ENCODE measurements at regions not wholly inside any gene's neighbourhood (a gene's known extent, or its start where the extent isn't known, plus 50 kb on each side); places are given as distances from the start of the nearest gene placed in this dataset.

DNA sequence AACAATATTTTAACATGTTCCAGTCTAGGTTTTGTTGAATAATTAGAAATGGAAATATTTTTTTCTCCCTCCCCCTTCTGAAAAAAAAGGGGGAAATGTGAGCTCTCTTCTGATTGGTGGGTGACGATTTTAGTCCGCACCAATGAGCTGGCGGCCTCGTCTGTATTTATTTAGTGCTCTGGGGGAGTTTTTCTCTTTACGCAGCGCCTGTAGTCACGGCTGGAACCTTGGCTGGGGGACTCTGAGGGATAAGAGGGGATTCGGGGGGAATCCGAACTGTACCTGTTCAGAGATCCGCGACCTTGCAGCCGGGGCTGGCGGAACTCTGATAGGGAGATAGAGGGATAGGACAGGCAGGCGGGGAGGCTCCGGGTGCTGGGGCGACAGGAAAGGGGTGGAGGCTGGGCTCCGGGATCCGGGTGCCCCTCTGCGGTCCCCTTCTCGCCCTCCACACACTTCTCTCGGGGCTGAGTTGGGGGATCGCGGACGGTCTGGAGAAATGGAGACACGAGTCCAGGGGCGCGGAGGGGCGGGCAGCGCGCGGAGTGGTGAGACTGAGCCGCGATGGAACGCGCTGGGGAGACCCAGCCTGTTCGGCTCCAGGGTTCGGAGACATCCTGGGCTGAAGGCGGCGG lies 99.7 kb upstream of the HSD17B12 start:
- peak overlapping the region; percentile 63; the same call in 1 of the 2 replicates for H3K4me3 ChIP-seq (ENCODE audit: low read length)
- no peak for DNase-seq (ENCODE audit: low read depth, low spot score)
- H3K4me1 ChIP-seq (ENCODE audit: control insufficient read depth, insufficient read depth, low read length) = peaks cover 3% of the 10 kb centered on the region
- H3K9me3 ChIP-seq (ENCODE audit: control insufficient read depth, insufficient read depth, low read length) = no peaks in the 10 kb centered on the region
- no peaks in the 10 kb centered on the region for H3K36me3 ChIP-seq (ENCODE audit: control insufficient read depth, insufficient read depth, low read length)
- peaks cover 67% of the 10 kb centered on the region for H3K27me3 ChIP-seq (ENCODE audit: control insufficient read depth, insufficient read depth, low read length)
- WGBS (ENCODE audit: insufficient coverage, insufficient read length) = no CpG with 5 or more reads among the region's 39 CpGs
- H3K27ac ChIP-seq (ENCODE audit: low read length) = no peak overlapping the region

DNA sequence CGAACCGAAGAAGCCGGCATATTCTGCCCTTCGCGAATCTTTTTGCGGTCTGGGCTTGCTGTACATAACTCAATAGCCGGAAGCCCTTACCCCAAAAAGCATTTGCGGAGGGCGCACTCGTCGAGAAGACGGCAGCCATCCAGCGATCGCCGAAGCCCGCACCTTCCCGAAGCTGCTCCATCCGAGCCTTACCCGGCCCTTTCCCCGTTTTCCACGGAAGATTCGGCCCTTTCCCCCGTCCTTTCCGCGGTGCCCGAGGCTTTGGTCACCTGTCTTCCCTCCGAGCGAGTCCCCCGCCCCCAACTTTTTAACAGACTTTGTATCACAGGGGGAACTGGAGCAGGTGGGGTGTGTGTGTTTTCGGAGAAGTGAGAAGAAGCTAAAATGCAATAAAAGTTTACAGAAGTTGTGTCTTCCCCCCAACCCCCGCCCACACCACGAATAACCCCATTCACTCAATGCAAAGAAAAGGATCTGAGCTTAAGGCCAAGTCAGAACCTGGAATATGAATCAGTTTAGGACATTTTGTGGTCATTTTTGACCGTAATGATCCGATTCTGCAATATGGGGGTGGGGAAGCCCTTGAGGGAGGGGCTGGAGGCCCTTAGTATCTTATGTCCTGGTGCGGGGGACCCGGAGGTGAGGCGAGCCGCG lies 99.0 kb upstream of the HSD17B12 start:
- H3K27me3 ChIP-seq (ENCODE audit: control insufficient read depth, insufficient read depth, low read length) = peaks cover 60% of the 10 kb centered on the region

DNA sequence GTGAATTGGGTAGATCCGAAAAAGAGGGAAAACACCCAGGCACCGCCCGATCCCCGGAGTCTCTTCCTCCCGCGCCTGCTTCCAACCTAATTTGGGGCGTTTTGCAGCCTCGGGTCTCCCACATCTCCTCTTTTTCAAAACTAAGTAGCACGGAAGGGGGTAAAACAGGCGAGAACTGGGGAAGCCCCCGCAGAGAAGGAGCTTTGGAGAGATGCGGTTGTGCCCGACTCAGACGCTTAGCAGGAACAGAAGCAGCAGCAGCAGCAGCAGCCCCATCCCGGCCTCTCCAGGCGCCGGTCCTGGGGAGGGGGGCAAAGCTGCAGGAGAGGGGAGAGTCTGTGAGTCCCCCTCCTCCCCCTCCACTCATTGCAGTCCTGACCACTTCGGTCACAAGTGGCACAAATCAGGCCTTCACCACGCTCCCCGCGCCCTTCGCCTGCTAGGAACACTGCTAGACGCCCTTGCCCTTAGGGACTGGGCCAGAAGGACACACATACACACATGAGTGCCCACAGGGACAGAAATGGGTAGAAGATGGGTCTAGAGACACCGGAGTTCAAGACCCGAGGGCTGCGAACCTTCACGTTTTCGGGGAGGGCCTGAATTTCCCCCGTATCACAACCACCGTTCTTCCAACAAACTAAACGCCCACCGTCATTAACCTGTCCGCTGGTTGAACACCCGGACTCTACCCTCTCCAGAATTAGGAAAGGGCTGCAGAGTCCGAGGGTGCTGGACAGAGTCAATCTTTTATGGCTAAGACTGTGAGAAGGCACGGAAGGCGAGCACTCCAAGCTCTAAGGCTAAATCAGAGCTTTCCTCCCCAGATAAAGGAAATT lies 98.3 kb upstream of the HSD17B12 start:
- Histone ChIP-seq H3K9me3 (ENCODE audit: control insufficient read depth, insufficient read depth, low read length) (no peaks in the 10 kb centered on the region), H3K4me1 (ENCODE audit: control insufficient read depth, insufficient read depth, low read length) (peaks cover 3% of the 10 kb centered on the region), H3K36me3 (ENCODE audit: control insufficient read depth, insufficient read depth, low read length) (no peaks in the 10 kb centered on the region), H3K27me3 (ENCODE audit: control insufficient read depth, insufficient read depth, low read length) (peaks cover 57% of the 10 kb centered on the region), H3K4me3 (ENCODE audit: low read length) (no peak overlapping the region), H3K27ac (ENCODE audit: low read length) (no peak overlapping the region)
- no peak for DNase-seq (ENCODE audit: low read depth, low spot score)
- WGBS (ENCODE audit: insufficient coverage, insufficient read length) = no CpG with 5 or more reads among the region's 37 CpGs

More for the DNA sequence above, 99.0 kb upstream of the HSD17B12 start:
- Histone ChIP-seq H3K36me3 (ENCODE audit: control insufficient read depth, insufficient read depth, low read length) (no peaks in the 10 kb centered on the region), H3K4me3 (ENCODE audit: low read length) (peak overlapping the region; percentile 63; the same call in 1 of the 2 replicates), H3K9me3 (ENCODE audit: control insufficient read depth, insufficient read depth, low read length) (no peaks in the 10 kb centered on the region), H3K4me1 (ENCODE audit: control insufficient read depth, insufficient read depth, low read length) (peaks cover 3% of the 10 kb centered on the region), H3K27ac (ENCODE audit: low read length) (no peak overlapping the region)
- WGBS (ENCODE audit: insufficient coverage, insufficient read length) = no CpG with 5 or more reads among the region's 39 CpGs
- no peak for DNase-seq (ENCODE audit: low read depth, low spot score)

DNA sequence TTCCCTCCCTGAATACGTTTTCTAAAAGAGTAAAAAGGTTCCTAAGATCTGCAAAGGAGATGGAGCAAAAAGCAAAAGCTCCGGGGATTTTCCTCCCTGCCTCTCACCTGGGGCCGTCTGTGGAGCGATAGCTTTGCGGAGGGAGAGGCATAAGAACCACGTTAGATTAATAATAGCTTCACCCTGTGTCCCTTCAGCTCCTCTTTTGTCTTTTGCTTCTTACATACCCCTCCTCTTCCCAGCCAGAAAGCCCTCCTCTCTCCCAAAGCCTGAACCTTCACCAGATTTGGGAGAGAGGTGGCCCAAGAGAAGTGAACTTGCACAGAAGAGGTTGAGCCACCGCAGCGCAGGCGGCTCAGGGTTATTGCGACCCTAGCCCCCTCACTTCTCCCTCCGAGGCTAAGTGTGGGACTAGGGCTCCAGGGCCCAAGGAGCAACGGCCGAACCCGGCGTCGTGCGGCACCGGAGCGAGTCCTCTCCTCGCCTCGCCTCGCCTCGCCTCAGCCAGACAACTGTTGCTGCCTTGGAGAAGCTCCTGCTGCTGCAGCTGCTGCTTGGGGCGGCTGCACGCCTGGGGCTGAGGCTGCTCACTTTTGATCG lies 97.6 kb upstream of the HSD17B12 start:
- no peak overlapping the region for H3K27ac ChIP-seq (ENCODE audit: low read length)
- peaks cover 3% of the 10 kb centered on the region for H3K4me1 ChIP-seq (ENCODE audit: control insufficient read depth, insufficient read depth, low read length)
- H3K9me3 ChIP-seq (ENCODE audit: control insufficient read depth, insufficient read depth, low read length) = no peaks in the 10 kb centered on the region
- no peak for DNase-seq (ENCODE audit: low read depth, low spot score)
- no peak overlapping the region; the same call in 1 of the 2 replicates for H3K4me3 ChIP-seq (ENCODE audit: low read length)
- no peaks in the 10 kb centered on the region for H3K36me3 ChIP-seq (ENCODE audit: control insufficient read depth, insufficient read depth, low read length)
- peaks cover 50% of the 10 kb centered on the region for H3K27me3 ChIP-seq (ENCODE audit: control insufficient read depth, insufficient read depth, low read length)
- no CpG with 5 or more reads among the region's 26 CpGs for WGBS (ENCODE audit: insufficient coverage, insufficient read length)

DNA sequence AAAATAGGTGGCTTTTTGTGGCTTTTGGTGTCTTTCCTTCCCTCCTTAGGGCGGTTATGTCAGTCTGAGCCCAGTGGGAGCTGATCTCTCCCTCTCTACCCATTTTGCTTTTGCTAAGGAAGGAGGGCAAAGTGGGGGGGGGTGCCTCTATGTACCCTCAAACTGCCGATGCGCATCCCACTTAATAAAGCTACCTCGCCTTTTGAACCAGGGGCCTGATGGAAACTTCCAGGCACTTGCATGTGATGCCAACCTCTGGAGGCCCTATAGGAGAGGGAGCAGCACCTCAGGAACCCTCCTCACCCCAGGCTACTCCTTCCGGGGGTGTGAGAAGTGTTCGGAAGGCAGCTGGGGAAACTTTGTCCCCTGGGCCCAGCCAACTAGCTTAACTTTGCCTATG lies 97.0 kb upstream of the HSD17B12 start:
- Histone ChIP-seq H3K27me3 (ENCODE audit: control insufficient read depth, insufficient read depth, low read length) (peaks cover 44% of the 10 kb centered on the region), H3K4me1 (ENCODE audit: control insufficient read depth, insufficient read depth, low read length) (peaks cover 3% of the 10 kb centered on the region), H3K27ac (ENCODE audit: low read length) (no peak overlapping the region), H3K4me3 (ENCODE audit: low read length) (no peak overlapping the region), H3K36me3 (ENCODE audit: control insufficient read depth, insufficient read depth, low read length) (no peaks in the 10 kb centered on the region), H3K9me3 (ENCODE audit: control insufficient read depth, insufficient read depth, low read length) (no peaks in the 10 kb centered on the region)
- DNase-seq (ENCODE audit: low read depth, low spot score) = no peak
- no CpG with 5 or more reads among the region's 6 CpGs for WGBS (ENCODE audit: insufficient coverage, insufficient read length)

DNA sequence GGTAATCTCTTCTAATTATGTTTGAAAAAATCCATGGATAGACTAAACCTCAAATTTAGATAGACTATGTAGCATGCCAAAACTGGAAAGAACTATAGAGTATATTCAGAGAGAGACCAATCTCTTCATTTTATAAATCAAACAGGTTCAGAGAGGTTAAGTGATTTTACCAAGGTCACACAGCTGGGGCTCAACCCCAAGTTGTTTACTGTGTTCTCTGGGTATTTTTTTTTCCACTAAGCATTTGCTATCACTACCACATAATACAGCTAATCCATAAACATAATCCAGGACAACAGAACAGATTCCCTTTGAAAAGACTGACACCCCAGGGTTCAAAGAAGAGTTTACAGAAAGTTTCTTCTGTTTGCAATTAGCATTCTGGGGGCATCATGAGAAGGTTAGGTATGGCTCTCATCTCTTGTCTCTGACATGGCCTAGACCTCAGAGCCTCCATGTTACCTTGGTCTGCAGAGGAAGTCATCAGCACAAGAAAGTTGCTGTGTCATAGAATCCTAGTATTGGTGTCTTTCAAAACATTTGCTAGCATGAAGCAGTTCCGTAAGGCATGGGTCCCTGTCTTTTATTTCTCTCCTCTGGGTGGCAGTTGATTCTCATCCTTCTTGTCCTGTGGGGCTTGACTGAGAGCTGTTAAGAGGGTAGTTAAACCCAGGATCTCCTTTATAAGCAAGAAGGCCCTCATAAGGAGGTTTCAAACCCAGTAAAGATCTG lies 94.5 kb upstream of the HSD17B12 start:
- Histone ChIP-seq H3K27ac (ENCODE audit: low read length) (no peak overlapping the region), H3K36me3 (ENCODE audit: control insufficient read depth, insufficient read depth, low read length) (no peaks in the 10 kb centered on the region), H3K4me1 (ENCODE audit: control insufficient read depth, insufficient read depth, low read length) (peaks cover 3% of the 10 kb centered on the region), H3K27me3 (ENCODE audit: control insufficient read depth, insufficient read depth, low read length) (peaks cover 39% of the 10 kb centered on the region), H3K4me3 (ENCODE audit: low read length) (no peak overlapping the region), H3K9me3 (ENCODE audit: control insufficient read depth, insufficient read depth, low read length) (no peaks in the 10 kb centered on the region)
- no CpG with 5 or more reads among the region's 1 CpG for WGBS (ENCODE audit: insufficient coverage, insufficient read length)
- DNase-seq (ENCODE audit: low read depth, low spot score) = no peak

DNA sequence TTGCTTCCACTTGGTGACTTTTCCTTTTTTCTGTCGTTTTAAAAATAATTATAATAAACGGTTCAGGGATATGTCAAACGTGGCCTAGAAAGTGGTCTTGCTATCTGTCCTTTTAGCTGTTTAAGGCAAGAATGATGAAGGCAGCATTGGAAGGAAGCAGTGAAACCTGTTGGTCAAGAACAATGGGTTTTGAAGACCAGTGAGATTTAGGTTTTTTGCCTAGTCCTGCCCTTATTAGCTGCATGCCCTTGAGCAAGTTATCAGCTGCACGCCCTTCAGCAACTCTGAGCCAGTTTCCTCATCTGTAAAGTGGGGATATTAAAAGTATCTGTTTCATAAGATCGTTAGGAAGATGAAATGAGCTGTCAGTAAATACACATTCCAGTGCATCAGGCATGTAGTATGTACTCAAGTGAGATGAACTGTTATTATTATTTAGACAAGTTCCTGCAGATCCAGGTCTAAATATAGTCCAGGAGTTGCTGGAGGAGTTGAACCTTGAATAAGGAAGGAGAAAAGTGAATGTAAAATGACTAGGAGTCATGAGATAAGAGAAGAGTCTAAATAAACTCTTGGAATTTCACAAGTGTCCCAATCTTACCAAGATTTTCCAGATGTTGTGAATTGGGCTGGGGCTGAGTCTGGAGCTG lies 90.8 kb upstream of the HSD17B12 start:
- H3K27ac ChIP-seq (ENCODE audit: low read length) = no peak overlapping the region
- no peak overlapping the region for H3K4me3 ChIP-seq (ENCODE audit: low read length)
- DNase-seq (ENCODE audit: low read depth, low spot score) = no peak
- H3K27me3 ChIP-seq (ENCODE audit: control insufficient read depth, insufficient read depth, low read length) = peaks cover 2% of the 10 kb centered on the region; the same call in 1 of the 2 replicates
- H3K4me1 ChIP-seq (ENCODE audit: control insufficient read depth, insufficient read depth, low read length) = no peaks in the 10 kb centered on the region
- H3K36me3 ChIP-seq (ENCODE audit: control insufficient read depth, insufficient read depth, low read length) = no peaks in the 10 kb centered on the region
- WGBS (ENCODE audit: insufficient coverage, insufficient read length) = no CpG with 5 or more reads among the region's 5 CpGs
- H3K9me3 ChIP-seq (ENCODE audit: control insufficient read depth, insufficient read depth, low read length) = no peaks in the 10 kb centered on the region

DNA sequence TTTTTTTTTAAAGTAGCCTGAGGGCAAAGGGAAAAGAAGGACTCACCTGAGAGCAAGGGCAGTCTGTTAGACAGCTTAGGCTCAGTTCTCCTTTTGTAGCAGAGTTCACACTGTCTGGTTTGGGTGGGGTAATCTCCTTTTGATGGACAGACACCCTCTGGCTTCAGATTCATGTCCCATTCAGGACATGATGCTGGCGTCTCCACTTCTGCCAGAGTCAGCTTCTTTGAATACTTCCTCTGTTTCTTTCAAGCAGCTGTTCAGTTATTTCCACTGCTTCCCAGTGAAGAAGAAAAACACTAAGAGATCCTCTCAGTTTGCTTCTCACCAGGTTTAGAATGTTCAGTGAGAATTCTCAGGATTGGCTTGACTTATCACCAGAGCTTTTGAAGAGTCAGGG lies 79.0 kb upstream of the HSD17B12 start:
- WGBS (ENCODE audit: insufficient coverage, insufficient read length) = no CpG with 5 or more reads among the region's 1 CpG
- Histone ChIP-seq H3K4me3 (ENCODE audit: low read length) (no peak overlapping the region), H3K9me3 (ENCODE audit: control insufficient read depth, insufficient read depth, low read length) (no peaks in the 10 kb centered on the region), H3K27ac (ENCODE audit: low read length) (no peak overlapping the region), H3K4me1 (ENCODE audit: control insufficient read depth, insufficient read depth, low read length) (no peaks in the 10 kb centered on the region), H3K27me3 (ENCODE audit: control insufficient read depth, insufficient read depth, low read length) (no peaks in the 10 kb centered on the region), H3K36me3 (ENCODE audit: control insufficient read depth, insufficient read depth, low read length) (no peaks in the 10 kb centered on the region)
- no peak for DNase-seq (ENCODE audit: low read depth, low spot score)

DNA sequence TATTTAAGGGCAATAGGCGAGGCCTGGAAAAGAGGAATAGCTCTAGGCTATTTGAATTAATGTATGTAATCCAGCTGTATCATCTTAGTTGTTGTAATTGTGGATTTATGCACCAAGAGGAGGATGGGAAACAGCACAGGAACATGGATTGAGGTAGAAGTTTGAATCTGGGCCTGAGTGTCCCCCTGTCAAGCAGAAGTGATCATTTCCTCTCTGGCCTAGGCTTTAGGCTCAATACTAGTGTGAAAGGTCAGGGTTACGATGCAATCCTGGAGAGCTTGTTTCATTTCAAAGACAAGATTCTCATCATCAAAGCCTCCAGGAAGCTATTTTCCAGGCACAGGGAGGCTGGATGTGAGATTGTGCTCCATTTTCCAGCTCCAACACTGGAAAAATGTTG lies 77.9 kb upstream of the HSD17B12 start:
- WGBS (ENCODE audit: insufficient coverage, insufficient read length) = no CpG with 5 or more reads among the region's 2 CpGs
- Histone ChIP-seq H3K9me3 (ENCODE audit: control insufficient read depth, insufficient read depth, low read length) (no peaks in the 10 kb centered on the region), H3K4me1 (ENCODE audit: control insufficient read depth, insufficient read depth, low read length) (no peaks in the 10 kb centered on the region), H3K4me3 (ENCODE audit: low read length) (no peak overlapping the region), H3K36me3 (ENCODE audit: control insufficient read depth, insufficient read depth, low read length) (no peaks in the 10 kb centered on the region), H3K27me3 (ENCODE audit: control insufficient read depth, insufficient read depth, low read length) (no peaks in the 10 kb centered on the region), H3K27ac (ENCODE audit: low read length) (no peak overlapping the region)
- no peak for DNase-seq (ENCODE audit: low read depth, low spot score)
